ENCODE measurements at regions not wholly inside any gene's neighbourhood (a gene's known extent, or its start where the extent isn't known, plus 50 kb on each side); places are given as distances from the start of the nearest gene placed in this dataset.

GRCh38 chr15:62986948-62987347 is 55.6 kb upstream of the TPM1 start:
- no peak for DNase-seq (ENCODE audit: low read depth)

- DNase-seq (ENCODE audit: low read depth), result no peak
Measured at GRCh38 chr15:62988701-62989100, 53.8 kb upstream of the TPM1 start.

DNA sequence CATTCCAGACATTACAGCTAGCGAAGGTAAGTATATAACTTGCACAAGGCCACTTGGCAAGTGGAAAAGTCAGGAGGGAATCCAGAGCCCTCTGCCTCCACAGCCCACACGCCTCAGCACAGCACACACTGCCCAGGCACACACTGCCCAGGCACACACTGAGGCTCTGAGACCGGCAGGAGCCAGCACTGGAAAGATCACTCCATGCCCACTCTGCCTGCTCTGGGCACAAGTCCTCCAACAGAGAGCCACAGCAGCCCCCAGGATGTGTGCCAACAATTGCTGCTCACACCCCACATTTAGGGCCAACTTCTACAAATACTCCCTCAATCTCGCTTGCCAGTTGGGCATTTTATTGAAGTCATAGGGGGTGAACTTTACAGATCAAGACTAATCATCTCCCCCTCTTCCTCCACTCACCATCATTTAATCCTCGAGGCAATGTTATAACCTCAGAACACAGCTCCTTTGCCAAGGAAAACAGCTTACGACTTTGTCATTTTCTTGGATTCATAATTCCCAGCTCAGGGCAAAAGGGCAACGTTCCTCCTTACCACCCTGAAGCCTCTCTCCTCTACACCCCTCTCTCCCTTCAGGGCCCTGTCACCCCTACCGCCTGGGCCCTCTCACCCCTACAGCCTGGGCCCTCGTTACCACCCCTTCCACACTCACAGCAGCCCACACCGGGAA is 53.0 kb upstream of the TPM1 start:
- DNase-seq (ENCODE audit: low read depth), result no peak

- DNase-seq (ENCODE audit: low read depth), result no peak
Measured at GRCh38 chr15:62991698-62992097, 50.8 kb upstream of the TPM1 start.

DNA sequence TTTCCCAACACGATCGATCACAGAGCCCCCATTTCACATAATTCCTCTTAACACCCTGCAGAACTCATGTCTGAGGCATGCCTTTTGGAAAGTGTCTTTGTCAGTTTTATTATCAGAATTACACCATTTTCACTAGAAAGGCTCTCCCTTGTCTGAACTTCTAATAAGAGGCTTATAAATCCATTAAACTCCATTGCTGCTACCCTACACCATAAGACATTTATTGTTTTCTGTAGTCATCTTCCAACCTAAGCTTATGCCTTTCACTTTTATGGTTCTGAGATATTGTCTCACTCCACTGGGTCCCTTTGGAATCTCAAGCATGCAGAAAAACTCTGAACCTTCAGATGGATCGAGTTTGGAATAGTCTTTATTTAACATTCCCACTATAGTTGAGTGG is 50.2 kb upstream of the TPM1 start:
- no peak for DNase-seq (ENCODE audit: low read depth)
